Colonic mucosa (tissue), 4 donors: ENCODE measurements at regions not wholly inside any gene's neighbourhood (a gene's known extent, or its start where the extent isn't known, plus 50 kb on each side); places are given as distances from the start of the nearest gene placed in this dataset.

Experiments used
- DNase-seq: peaks from one replicate; pipeline ENCODE4 v3.0.0-alpha.2; 2020
- H3K27ac ChIP-seq: fragments of 200-600 bp; one replicate; pipeline ENCODE4 v1.8.0; 2021
- H3K27me3 ChIP-seq: fragments of 200-600 bp; one replicate; pipeline ENCODE4 v1.8.0; 2021
- H3K36me3 ChIP-seq: fragments of 200-600 bp; one replicate; pipeline ENCODE4 v1.8.0; 2021
- H3K4me1 ChIP-seq: fragments of 200-600 bp; one replicate; pipeline ENCODE4 v1.8.0; 2021; ENCODE audit warnings: mild to moderate bottlenecking
- H3K4me3 ChIP-seq: fragments of 200-600 bp; one replicate; pipeline ENCODE4 v1.8.0; 2021
- H3K9ac ChIP-seq, 2 donors: one replicate each; pipeline ENCODE4 v1.7.0; 2013; ENCODE audit warnings: control low read depth in 2 of 2, low read depth in 2 of 2, low read length in 2 of 2
- H3K9me3 ChIP-seq: fragments of 200-600 bp; one replicate; pipeline ENCODE4 v1.8.0; 2021
- CTCF ChIP-seq: fragments of 200-600 bp; IDR thresholded peaks from one replicate; pipeline ENCODE4 v1.8.0; 2022; ENCODE audit warnings: antibody characterized with exemption, mild to moderate bottlenecking
- intact Hi-C: fragments of 100-400 bp; cut with DNase I; formaldehyde crosslinking; loops from one replicate; pipeline ENCODE4 v1.14.1; 2022
- donor health status: healthy.
- donor health status: DM: no; HTN: no; CAD: no.
- donor health status: DM: no; HTN: no; CAD: no.

GRCh38 chr13:18993884-18994660 is 187.6 kb downstream of the TUBA3C start:
- Histone ChIP-seq H3K27me3 (no peaks in the 10 kb centered on the region), H3K9me3 (no peaks in the 10 kb centered on the region), H3K9ac (no peak overlapping the region), H3K4me3 (no peak overlapping the region), H3K4me1 (no peaks in the 10 kb centered on the region), H3K36me3 (no peaks in the 10 kb centered on the region), H3K27ac (no peak overlapping the region)
- intact Hi-C loops: no loop called here
- no peak for DNase-seq
- TF ChIP-seq CTCF: no peak

GRCh38 chr13:18992791-18993190 is 188.8 kb downstream of the TUBA3C start:
- intact Hi-C loops: no loop called here
- no peaks in the 10 kb centered on the region for H3K36me3 ChIP-seq
- no peak overlapping the region for H3K4me3 ChIP-seq
- H3K4me1 ChIP-seq: no peaks in the 10 kb centered on the region
- H3K9me3 ChIP-seq: no peaks in the 10 kb centered on the region
- H3K27ac ChIP-seq: no peak overlapping the region
- no peak for TF ChIP-seq CTCF
- no peak overlapping the region for H3K9ac ChIP-seq
- no peaks in the 10 kb centered on the region for H3K27me3 ChIP-seq
- no peak for DNase-seq

DNA sequence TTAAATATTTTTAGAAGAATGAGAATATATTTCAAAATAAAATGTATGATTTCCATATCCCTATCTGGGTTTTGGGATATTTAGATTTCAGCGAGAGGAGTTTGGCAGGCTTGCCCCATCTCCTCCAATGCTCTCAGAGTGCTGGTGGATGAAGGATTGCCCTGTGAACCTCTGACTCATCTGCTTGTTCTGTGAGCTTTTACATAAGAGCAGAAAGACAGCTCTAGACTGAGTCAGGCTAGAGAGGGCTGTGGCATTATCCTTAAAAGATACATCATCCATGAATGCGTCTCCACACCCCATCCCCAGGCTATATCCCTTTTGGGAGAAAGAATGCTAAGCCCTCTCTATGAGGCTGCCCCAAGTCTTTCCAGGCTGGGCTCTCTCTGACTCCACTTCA is 190.6 kb downstream of the TUBA3C start:
- Histone ChIP-seq H3K27me3 (no peaks in the 10 kb centered on the region), H3K27ac (no peak overlapping the region), H3K9ac (no peak overlapping the region), H3K36me3 (no peaks in the 10 kb centered on the region), H3K4me3 (no peak overlapping the region), H3K4me1 (no peaks in the 10 kb centered on the region), H3K9me3 (no peaks in the 10 kb centered on the region)
- no peak for TF ChIP-seq CTCF
- no peak for DNase-seq
- intact Hi-C loops: no loop called here

DNA sequence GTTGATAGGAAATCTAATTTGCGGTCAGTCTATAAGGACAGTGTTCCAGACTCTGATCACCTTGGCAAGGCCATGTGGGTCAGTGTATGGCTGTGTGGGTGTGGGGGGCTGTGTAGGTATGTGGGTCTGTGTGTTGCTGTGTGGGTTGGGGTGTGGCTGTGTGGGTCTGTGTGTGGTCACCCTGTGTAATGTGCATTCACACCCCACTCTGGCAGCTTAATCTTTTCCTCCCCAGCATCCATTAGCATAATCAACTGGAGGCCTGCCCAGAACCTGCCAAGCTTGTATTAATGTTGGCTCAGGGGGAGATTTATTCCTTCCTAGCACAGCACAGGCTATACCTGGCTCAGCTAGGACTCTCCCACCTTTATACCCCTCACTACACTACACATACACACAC is 203.2 kb downstream of the TUBA3C start:
- H3K4me3 ChIP-seq: no peak overlapping the region
- H3K4me1 ChIP-seq: no peaks in the 10 kb centered on the region
- DNase-seq: no peak
- H3K27ac ChIP-seq: no peak overlapping the region
- no peak for TF ChIP-seq CTCF
- no peaks in the 10 kb centered on the region for H3K9me3 ChIP-seq
- no peaks in the 10 kb centered on the region for H3K27me3 ChIP-seq
- no peak overlapping the region for H3K9ac ChIP-seq
- intact Hi-C loops: no loop called here
- no peaks in the 10 kb centered on the region for H3K36me3 ChIP-seq

GRCh38 chr13:18977857-18978256 is 203.8 kb downstream of the TUBA3C start:
- H3K9ac ChIP-seq: no peak overlapping the region
- no peaks in the 10 kb centered on the region for H3K36me3 ChIP-seq
- intact Hi-C loops: no loop called here
- H3K4me3 ChIP-seq: no peak overlapping the region
- H3K27me3 ChIP-seq: no peaks in the 10 kb centered on the region
- no peak for DNase-seq
- no peaks in the 10 kb centered on the region for H3K9me3 ChIP-seq
- TF ChIP-seq CTCF: no peak
- no peaks in the 10 kb centered on the region for H3K4me1 ChIP-seq
- no peak overlapping the region for H3K27ac ChIP-seq
